ENCODE measurements at regions not wholly inside any gene's neighbourhood (a gene's known extent, or its start where the extent isn't known, plus 50 kb on each side); places are given as distances from the start of the nearest gene placed in this dataset.

DNA sequence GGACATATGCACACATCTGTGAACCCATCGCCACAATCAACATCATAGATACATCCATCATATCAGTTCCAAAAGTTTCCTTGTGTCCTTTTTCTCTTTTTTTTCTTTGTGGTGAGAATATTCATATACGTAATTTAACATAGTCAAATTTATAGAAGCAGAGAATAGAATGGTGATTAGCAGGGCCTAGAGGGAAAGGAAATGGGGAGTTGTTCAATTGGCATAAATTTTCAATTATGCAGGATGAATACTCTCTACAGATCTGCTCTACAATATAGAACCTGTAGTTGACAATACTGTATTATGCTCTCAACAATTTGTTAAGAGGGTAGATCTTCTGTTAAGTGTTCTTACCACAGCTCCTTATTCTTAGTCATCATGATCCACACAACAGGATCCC, 413.2 kb downstream of the SHISA9 start:
- Histone ChIP-seq H3K4me3 (ENCODE audit: low read depth in 1 of 3, low read length in 3 of 3) (no peak overlapping the region), H3K9ac (ENCODE audit: low read depth in 1 of 2, low read length in 2 of 2) (no peak overlapping the region), H3K27me3 (ENCODE audit: control insufficient read depth in 4 of 4, insufficient read depth in 4 of 4, low read length in 3 of 4) (no peaks in the 10 kb centered on the region), H3K36me3 (ENCODE audit: control insufficient read depth in 4 of 4, insufficient read depth in 3 of 4, low read depth in 1 of 4, low read length in 3 of 4) (peaks cover 0 to 3% (median 0%) of the 10 kb centered on the region in 4 donors), H3K9me3 (ENCODE audit: control insufficient read depth in 4 of 4, low read length in 3 of 4) (no peaks in the 10 kb centered on the region), H3K27ac (ENCODE audit: low read depth in 1 of 2, low read length in 2 of 2) (no peak overlapping the region), H3K4me1 (ENCODE audit: control insufficient read depth in 4 of 4, insufficient read depth in 4 of 4, low read length in 3 of 4) (no peaks in the 10 kb centered on the region)
- TF ChIP-seq GABPA (IDR thresholded peaks at IDR 0.05 in 1 of 2, conservative IDR thresholded peaks at IDR 0.05 in 1 of 2) (no peak), EGR1 (IDR thresholded peaks at IDR 0.05; ENCODE audit: low read depth in 2 of 2) (no peak), RXRA (IDR thresholded peaks at IDR 0.05) (no peak), FOXA2 (IDR thresholded peaks at IDR 0.05) (no peak), YY1 (IDR thresholded peaks at IDR 0.05) (no peak), TAF1 (conservative IDR thresholded peaks at IDR 0.05) (no peak), RAD21 (IDR thresholded peaks at IDR 0.05) (no peak), HNF4G (IDR thresholded peaks at IDR 0.05) (no peak)
- TF ChIP-seq, protein P1, sequence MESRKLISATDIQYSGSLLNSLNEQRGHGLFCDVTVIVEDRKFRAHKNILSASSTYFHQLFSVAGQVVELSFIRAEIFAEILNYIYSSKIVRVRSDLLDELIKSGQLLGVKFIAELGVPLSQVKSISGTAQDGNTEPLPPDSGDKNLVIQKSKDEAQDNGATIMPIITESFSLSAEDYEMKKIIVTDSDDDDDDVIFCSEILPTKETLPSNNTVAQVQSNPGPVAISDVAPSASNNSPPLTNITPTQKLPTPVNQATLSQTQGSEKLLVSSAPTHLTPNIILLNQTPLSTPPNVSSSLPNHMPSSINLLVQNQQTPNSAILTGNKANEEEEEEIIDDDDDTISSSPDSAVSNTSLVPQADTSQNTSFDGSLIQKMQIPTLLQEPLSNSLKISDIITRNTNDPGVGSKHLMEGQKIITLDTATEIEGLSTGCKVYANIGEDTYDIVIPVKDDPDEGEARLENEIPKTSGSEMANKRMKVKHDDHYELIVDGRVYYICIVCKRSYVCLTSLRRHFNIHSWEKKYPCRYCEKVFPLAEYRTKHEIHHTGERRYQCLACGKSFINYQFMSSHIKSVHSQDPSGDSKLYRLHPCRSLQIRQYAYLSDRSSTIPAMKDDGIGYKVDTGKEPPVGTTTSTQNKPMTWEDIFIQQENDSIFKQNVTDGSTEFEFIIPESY (IDR thresholded peaks at IDR 0.05) = no peak
- TF ChIP-seq, protein P2, sequence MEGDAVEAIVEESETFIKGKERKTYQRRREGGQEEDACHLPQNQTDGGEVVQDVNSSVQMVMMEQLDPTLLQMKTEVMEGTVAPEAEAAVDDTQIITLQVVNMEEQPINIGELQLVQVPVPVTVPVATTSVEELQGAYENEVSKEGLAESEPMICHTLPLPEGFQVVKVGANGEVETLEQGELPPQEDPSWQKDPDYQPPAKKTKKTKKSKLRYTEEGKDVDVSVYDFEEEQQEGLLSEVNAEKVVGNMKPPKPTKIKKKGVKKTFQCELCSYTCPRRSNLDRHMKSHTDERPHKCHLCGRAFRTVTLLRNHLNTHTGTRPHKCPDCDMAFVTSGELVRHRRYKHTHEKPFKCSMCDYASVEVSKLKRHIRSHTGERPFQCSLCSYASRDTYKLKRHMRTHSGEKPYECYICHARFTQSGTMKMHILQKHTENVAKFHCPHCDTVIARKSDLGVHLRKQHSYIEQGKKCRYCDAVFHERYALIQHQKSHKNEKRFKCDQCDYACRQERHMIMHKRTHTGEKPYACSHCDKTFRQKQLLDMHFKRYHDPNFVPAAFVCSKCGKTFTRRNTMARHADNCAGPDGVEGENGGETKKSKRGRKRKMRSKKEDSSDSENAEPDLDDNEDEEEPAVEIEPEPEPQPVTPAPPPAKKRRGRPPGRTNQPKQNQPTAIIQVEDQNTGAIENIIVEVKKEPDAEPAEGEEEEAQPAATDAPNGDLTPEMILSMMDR (IDR thresholded peaks at IDR 0.05; ENCODE audit: low read depth, low read length, missing input control) = no peak
- TF ChIP-seq, protein P3, sequence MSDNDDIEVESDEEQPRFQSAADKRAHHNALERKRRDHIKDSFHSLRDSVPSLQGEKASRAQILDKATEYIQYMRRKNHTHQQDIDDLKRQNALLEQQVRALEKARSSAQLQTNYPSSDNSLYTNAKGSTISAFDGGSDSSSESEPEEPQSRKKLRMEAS (IDR thresholded peaks at IDR 0.05) = no peak
- 73% methylated on average over 2 of the region's 2 CpGs for WGBS
- no peak for DNase-seq (ENCODE audit: low spot score)

DNA sequence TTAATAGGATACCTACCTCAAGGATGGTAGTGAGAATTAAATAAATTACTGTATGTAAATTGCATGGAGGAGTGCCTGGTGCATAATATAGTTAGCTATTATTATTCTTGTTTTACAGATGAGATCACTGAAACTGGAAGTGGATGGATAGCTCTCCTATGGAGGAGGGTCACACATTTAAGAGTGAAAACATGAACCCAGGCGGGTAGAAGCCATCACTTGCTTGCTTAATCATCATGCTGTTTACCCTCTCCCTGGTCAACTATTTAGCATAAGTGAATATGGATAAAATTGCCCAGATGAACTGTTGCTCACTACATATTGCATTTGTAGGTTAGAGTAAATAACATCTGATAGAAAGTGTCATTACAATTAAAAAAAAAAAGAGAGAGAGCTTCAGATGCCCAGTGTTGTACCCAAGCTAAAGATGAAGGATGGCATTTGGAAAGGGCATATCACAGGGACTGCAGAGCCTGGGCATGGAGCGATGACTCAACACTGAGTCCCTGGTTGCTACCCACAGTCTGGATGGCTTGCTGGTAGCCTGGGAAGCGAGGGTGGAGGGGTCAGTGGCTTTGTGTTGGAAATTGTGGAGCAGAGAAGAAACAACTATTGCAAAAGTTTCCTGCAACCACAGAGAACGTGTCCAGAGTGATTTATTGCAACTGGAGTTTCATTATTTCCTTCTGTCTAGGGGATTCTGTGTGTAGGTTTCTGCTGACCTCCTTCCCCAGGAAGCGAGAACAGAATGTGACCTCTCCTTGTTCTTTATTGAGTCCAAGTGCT, 414.4 kb downstream of the SHISA9 start:
- H3K4me1 ChIP-seq (ENCODE audit: control insufficient read depth in 4 of 4, insufficient read depth in 4 of 4, low read length in 3 of 4) = no peaks in the 10 kb centered on the region
- H3K27me3 ChIP-seq (ENCODE audit: control insufficient read depth in 4 of 4, insufficient read depth in 4 of 4, low read length in 3 of 4) = no peaks in the 10 kb centered on the region
- H3K4me3 ChIP-seq (ENCODE audit: low read depth in 1 of 3, low read length in 3 of 3) = no peak overlapping the region
- H3K9me3 ChIP-seq (ENCODE audit: control insufficient read depth in 4 of 4, low read length in 3 of 4) = no peaks in the 10 kb centered on the region
- H3K9ac ChIP-seq (ENCODE audit: low read depth in 1 of 2, low read length in 2 of 2) = no peak overlapping the region
- peaks cover 0 to 3% (median 0%) of the 10 kb centered on the region in 4 donors for H3K36me3 ChIP-seq (ENCODE audit: control insufficient read depth in 4 of 4, insufficient read depth in 3 of 4, low read depth in 1 of 4, low read length in 3 of 4)
- TF ChIP-seq SP1 (IDR thresholded peaks at IDR 0.05) (no peak), JUND (IDR thresholded peaks at IDR 0.05) (no peak), GABPA (IDR thresholded peaks at IDR 0.05 in 1 of 2, conservative IDR thresholded peaks at IDR 0.05 in 1 of 2) (no peak), FOXA2 (IDR thresholded peaks at IDR 0.05) (no peak), RAD21 (IDR thresholded peaks at IDR 0.05) (no peak)
- WGBS = 79% methylated on average over 5 of the region's 5 CpGs
- H3K27ac ChIP-seq (ENCODE audit: low read depth in 1 of 2, low read length in 2 of 2) = no peak overlapping the region
- no peak for DNase-seq (ENCODE audit: low spot score)

DNA sequence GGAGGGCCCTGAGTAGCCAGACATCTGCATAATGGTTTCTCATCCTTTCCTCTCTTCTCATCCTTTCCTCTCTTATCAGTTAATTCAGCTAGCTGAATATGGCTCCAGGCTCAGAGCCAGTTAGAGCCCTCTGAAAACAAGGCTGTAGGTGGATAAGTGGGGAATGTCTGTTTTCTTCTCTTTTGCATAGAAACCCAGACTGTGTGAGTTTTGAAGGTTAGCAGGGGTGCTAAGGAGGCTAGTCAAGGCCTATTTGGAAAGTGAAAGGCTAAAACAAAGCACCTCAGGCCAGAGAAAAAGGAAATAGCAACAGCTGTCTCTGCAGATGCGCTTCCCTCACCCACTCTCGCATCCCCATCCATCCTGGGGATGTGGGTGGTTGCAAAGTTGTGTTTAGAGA, 420.9 kb downstream of the SHISA9 start:
- no peak overlapping the region for H3K4me3 ChIP-seq (ENCODE audit: low read depth in 1 of 3, low read length in 3 of 3)
- no peak for TF ChIP-seq RAD21 (IDR thresholded peaks at IDR 0.05)
- no peak overlapping the region for H3K27ac ChIP-seq (ENCODE audit: low read depth in 1 of 2, low read length in 2 of 2)
- WGBS = 77% methylated on average over 2 of the region's 2 CpGs
- H3K9ac ChIP-seq (ENCODE audit: low read depth in 1 of 2, low read length in 2 of 2) = no peak overlapping the region
- H3K9me3 ChIP-seq (ENCODE audit: control insufficient read depth in 4 of 4, low read length in 3 of 4) = no peaks in the 10 kb centered on the region
- no peak for DNase-seq (ENCODE audit: low spot score)
- H3K36me3 ChIP-seq (ENCODE audit: control insufficient read depth in 4 of 4, insufficient read depth in 3 of 4, low read depth in 1 of 4, low read length in 3 of 4) = no peaks in the 10 kb centered on the region
- no peaks in the 10 kb centered on the region for H3K27me3 ChIP-seq (ENCODE audit: control insufficient read depth in 4 of 4, insufficient read depth in 4 of 4, low read length in 3 of 4)
- H3K4me1 ChIP-seq (ENCODE audit: control insufficient read depth in 4 of 4, insufficient read depth in 4 of 4, low read length in 3 of 4) = no peaks in the 10 kb centered on the region

Measured in liver (tissue), 8 donors.